MM.1S (cell line): ENCODE measurements at regions not wholly inside any gene's neighbourhood (a gene's known extent, or its start where the extent isn't known, plus 50 kb on each side); places are given as distances from the start of the nearest gene placed in this dataset.

Experiments used
- DNase-seq: peaks from one replicate; pipeline ENCODE4 v3.0.0-alpha.2; 2015
- H2AFZ ChIP-seq: fragments of 300-600 bp; sonication (generic); 2 replicates; pipeline ENCODE4 v1.6.0; 2016; ENCODE audit warnings: antibody characterized with exemption, low read length
- H3F3A ChIP-seq: fragments of 300-600 bp; sonication (generic); 2 replicates; pipeline ENCODE4 v1.6.1; 2016; ENCODE audit warnings: mild to moderate bottlenecking, antibody characterized with exemption, low read length, moderate library complexity, mixed read lengths; ENCODE audit not compliant: insufficient read depth
- H3K27ac ChIP-seq: fragments of 300-600 bp; sonication (generic); 2 replicates; pipeline ENCODE4 v1.5.1; 2016; ENCODE audit warnings: mild to moderate bottlenecking, low read length
- H3K27me3 ChIP-seq: fragments of 300-600 bp; sonication (generic); replicated peaks from 2 replicates; pipeline ENCODE4 v1.6.0; 2016; ENCODE audit warnings: low read length; ENCODE audit not compliant: insufficient read depth
- H3K36me3 ChIP-seq: fragments of 300-600 bp; sonication (generic); replicated peaks from 2 replicates; pipeline ENCODE4 v1.6.1; 2016; ENCODE audit warnings: mild to moderate bottlenecking, low read length, mixed read lengths; ENCODE audit not compliant: insufficient read depth
- H3K4me1 ChIP-seq: fragments of 300-600 bp; sonication (generic); 2 replicates; pipeline ENCODE4 v1.6.1; 2016; ENCODE audit warnings: low read length, mixed read lengths
- H3K4me2 ChIP-seq: fragments of 300-600 bp; sonication (generic); 2 replicates; pipeline ENCODE4 v1.6.0; 2016; ENCODE audit warnings: low read depth, low read length
- H3K4me3 ChIP-seq: fragments of 300-600 bp; sonication (generic); 2 replicates; pipeline ENCODE4 v1.5.1; 2016; ENCODE audit warnings: low read length, mixed read lengths
- H3K79me2 ChIP-seq: fragments of 300-600 bp; sonication (generic); 2 replicates; pipeline ENCODE4 v1.6.1; 2016; ENCODE audit warnings: mixed run types, low read length, mixed read lengths
- H3K9ac ChIP-seq: fragments of 300-600 bp; sonication (generic); 2 replicates; pipeline ENCODE4 v1.6.1; 2016; ENCODE audit warnings: low read length, mixed read lengths
- H3K9me2 ChIP-seq: fragments of 300-600 bp; sonication (generic); replicated peaks from 2 replicates; pipeline ENCODE4 v1.6.1; 2016; ENCODE audit warnings: mild to moderate bottlenecking, low read length, mixed read lengths; ENCODE audit not compliant: insufficient read depth
- H3K9me3 ChIP-seq: fragments of 300-600 bp; sonication (generic); replicated peaks from 2 replicates; pipeline ENCODE4 v1.6.1; 2016; ENCODE audit warnings: mild to moderate bottlenecking, low read length, mixed read lengths; ENCODE audit not compliant: insufficient read depth
- H4K20me1 ChIP-seq: fragments of 300-600 bp; sonication (generic); 2 replicates; pipeline ENCODE4 v1.6.1; 2016; ENCODE audit warnings: mild to moderate bottlenecking, low read length, moderate library complexity, mixed read lengths; ENCODE audit not compliant: insufficient read depth
- EZH2 ChIP-seq: fragments of 300-600 bp; sonication (generic); optimal IDR thresholded peaks from 2 replicates; pipeline ENCODE3; 2017; ENCODE audit warnings: low read depth, mild to moderate bottlenecking, antibody characterized with exemption, low read length, mixed read lengths
- EZH2phosphoT487 ChIP-seq: fragments of 300-600 bp; sonication (generic); IDR thresholded peaks from 2 replicates; pipeline ENCODE4 v1.6.1; 2018; ENCODE audit warnings: antibody characterized with exemption, low read length
- TF ChIP-seq, protein P1 (sequence below): fragments of 300-600 bp; sonication (generic); IDR thresholded peaks from 2 replicates; pipeline ENCODE4 v1.5.1; 2016; ENCODE audit warnings: antibody characterized with exemption, low read length, mixed read lengths

DNA sequence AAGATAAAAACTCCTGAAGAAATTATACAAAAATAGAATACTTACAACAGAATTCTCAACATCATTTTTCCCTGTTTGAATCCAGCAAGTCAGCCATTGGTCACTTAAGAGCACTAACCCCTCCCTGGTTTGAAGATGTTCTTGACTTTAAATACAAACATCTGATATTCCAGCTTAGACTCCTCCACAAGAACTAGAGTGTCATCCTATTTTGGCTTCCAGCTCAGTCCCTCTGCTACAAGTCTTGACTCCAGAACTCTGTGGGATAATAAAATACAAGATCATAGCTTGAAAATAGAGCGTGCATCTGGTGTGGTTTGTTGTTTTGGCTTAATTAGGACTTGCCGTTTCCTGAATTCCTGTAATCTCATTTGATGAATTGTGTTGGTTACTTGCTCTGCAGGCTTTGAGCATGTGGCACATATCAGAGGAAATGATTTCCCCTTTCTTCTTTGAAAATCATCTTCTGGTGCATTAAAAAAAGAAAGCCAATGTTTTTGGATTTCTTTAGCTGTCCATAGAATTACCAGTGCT lies 63.7 kb upstream of the DPT start:
- Histone ChIP-seq H3K9me2 (no peaks in the 10 kb centered on the region), H3K9me3 (no peaks in the 10 kb centered on the region), H4K20me1 (no peaks in the 10 kb centered on the region), H3K4me2 (no peak overlapping the region), H3K79me2 (no peaks in the 10 kb centered on the region), H2AFZ (no peak overlapping the region), H3K27me3 (no peaks in the 10 kb centered on the region), H3K4me3 (no peak overlapping the region), H3K4me1 (no peaks in the 10 kb centered on the region), H3F3A (no peaks in the 10 kb centered on the region), H3K27ac (no peak overlapping the region), H3K36me3 (no peaks in the 10 kb centered on the region), H3K9ac (no peak overlapping the region)
- no peak for DNase-seq
- TF ChIP-seq EZH2 (no peak), EZH2phosphoT487 (no peak)
- TF ChIP-seq, protein P1, sequence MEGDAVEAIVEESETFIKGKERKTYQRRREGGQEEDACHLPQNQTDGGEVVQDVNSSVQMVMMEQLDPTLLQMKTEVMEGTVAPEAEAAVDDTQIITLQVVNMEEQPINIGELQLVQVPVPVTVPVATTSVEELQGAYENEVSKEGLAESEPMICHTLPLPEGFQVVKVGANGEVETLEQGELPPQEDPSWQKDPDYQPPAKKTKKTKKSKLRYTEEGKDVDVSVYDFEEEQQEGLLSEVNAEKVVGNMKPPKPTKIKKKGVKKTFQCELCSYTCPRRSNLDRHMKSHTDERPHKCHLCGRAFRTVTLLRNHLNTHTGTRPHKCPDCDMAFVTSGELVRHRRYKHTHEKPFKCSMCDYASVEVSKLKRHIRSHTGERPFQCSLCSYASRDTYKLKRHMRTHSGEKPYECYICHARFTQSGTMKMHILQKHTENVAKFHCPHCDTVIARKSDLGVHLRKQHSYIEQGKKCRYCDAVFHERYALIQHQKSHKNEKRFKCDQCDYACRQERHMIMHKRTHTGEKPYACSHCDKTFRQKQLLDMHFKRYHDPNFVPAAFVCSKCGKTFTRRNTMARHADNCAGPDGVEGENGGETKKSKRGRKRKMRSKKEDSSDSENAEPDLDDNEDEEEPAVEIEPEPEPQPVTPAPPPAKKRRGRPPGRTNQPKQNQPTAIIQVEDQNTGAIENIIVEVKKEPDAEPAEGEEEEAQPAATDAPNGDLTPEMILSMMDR, result no peak

GRCh38 chr1:168794057-168794456 lies 65.1 kb upstream of the DPT start:
- no peaks in the 10 kb centered on the region for H3K36me3 ChIP-seq
- no peaks in the 10 kb centered on the region for H4K20me1 ChIP-seq
- no peaks in the 10 kb centered on the region for H3K9me3 ChIP-seq
- H2AFZ ChIP-seq, result no peak overlapping the region
- H3K4me3 ChIP-seq, result no peak overlapping the region
- H3K9me2 ChIP-seq, result no peaks in the 10 kb centered on the region
- H3K27ac ChIP-seq, result no peak overlapping the region
- TF ChIP-seq, protein P1, result no peak
- H3K4me2 ChIP-seq, result no peak overlapping the region
- H3K27me3 ChIP-seq, result no peaks in the 10 kb centered on the region
- no peaks in the 10 kb centered on the region for H3K79me2 ChIP-seq
- no peaks in the 10 kb centered on the region for H3K4me1 ChIP-seq
- DNase-seq, result no peak
- no peaks in the 10 kb centered on the region for H3F3A ChIP-seq
- H3K9ac ChIP-seq, result no peak overlapping the region

GRCh38 chr1:168795681-168796080 lies 66.7 kb upstream of the DPT start:
- Histone ChIP-seq H3K9me3 (no peaks in the 10 kb centered on the region), H4K20me1 (no peaks in the 10 kb centered on the region), H3K36me3 (no peaks in the 10 kb centered on the region), H3K4me3 (no peak overlapping the region), H3K9me2 (no peaks in the 10 kb centered on the region), H3K4me2 (no peak overlapping the region), H3K27me3 (no peaks in the 10 kb centered on the region), H3K4me1 (no peaks in the 10 kb centered on the region), H3K27ac (no peak overlapping the region), H2AFZ (no peak overlapping the region), H3K79me2 (no peaks in the 10 kb centered on the region), H3K9ac (no peak overlapping the region), H3F3A (no peaks in the 10 kb centered on the region)
- no peak for TF ChIP-seq EZH2phosphoT487
- TF ChIP-seq, protein P1, result no peak
- no peak for TF ChIP-seq EZH2
- DNase-seq, result no peak
